ENCODE measurements at regions not wholly inside any gene's neighbourhood (a gene's known extent, or its start where the extent isn't known, plus 50 kb on each side); places are given as distances from the start of the nearest gene placed in this dataset.

DNA sequence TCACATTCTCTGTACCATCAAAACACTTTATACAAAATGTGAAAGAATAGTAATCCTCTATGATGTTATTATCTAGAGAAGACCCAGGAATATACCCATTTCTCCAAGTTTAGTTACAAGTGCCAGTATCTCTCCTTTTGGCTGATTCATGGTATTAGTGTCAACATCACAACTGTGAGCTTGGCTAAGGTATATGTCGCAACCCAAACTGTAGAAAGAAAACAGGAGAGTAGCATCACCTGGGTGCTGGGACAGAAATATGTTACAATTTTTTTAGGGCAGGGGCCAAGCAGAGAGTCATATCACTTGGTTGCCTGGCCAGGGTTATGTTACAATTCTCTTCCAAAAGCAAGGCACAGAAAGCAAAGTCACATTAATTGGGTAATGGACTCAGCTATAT, 127.2 kb upstream of the ZNF91 start:
- Histone ChIP-seq H3K36me3 (ENCODE audit: control insufficient read depth, insufficient read depth, low read length) (no peaks in the 10 kb centered on the region), H3K4me3 (replicated peaks; ENCODE audit: low read depth, low read length) (no peak overlapping the region), H3K27me3 (replicated peaks; ENCODE audit: control insufficient read depth, insufficient read depth, low read length) (no peaks in the 10 kb centered on the region)
- DNase-seq (ENCODE audit: extremely low read depth, insufficient read length), result no peak
- TF ChIP-seq, protein P1, sequence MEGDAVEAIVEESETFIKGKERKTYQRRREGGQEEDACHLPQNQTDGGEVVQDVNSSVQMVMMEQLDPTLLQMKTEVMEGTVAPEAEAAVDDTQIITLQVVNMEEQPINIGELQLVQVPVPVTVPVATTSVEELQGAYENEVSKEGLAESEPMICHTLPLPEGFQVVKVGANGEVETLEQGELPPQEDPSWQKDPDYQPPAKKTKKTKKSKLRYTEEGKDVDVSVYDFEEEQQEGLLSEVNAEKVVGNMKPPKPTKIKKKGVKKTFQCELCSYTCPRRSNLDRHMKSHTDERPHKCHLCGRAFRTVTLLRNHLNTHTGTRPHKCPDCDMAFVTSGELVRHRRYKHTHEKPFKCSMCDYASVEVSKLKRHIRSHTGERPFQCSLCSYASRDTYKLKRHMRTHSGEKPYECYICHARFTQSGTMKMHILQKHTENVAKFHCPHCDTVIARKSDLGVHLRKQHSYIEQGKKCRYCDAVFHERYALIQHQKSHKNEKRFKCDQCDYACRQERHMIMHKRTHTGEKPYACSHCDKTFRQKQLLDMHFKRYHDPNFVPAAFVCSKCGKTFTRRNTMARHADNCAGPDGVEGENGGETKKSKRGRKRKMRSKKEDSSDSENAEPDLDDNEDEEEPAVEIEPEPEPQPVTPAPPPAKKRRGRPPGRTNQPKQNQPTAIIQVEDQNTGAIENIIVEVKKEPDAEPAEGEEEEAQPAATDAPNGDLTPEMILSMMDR (IDR thresholded peaks at IDR 0.05; ENCODE audit: insufficient read depth, low read length, poor library complexity, severe bottlenecking), result no peak

DNA sequence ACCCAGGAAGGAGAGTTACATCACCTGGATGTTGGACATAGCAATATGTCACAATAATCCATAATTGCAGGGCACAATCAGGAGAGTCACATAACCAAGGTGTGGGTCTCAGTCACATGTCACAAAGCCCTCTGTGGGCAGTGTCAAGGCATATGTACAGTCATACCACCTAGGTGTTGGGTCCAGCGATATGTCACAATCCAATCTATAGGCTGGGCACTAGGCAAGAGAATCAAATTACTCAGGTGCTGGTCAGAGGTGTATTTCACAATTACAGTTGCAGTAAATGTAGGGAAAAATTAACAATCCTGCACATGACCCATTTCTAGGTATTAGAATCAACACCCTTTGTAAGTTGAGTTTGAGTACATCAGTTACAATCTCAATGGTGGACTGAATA, 126.2 kb upstream of the ZNF91 start:
- TF ChIP-seq, protein P1 (IDR thresholded peaks at IDR 0.05; ENCODE audit: insufficient read depth, low read length, poor library complexity, severe bottlenecking), result no peak
- no peak for DNase-seq (ENCODE audit: extremely low read depth, insufficient read length)
- Histone ChIP-seq H3K4me3 (replicated peaks; ENCODE audit: low read depth, low read length) (no peak overlapping the region), H3K36me3 (ENCODE audit: control insufficient read depth, insufficient read depth, low read length) (no peaks in the 10 kb centered on the region), H3K27me3 (replicated peaks; ENCODE audit: control insufficient read depth, insufficient read depth, low read length) (no peaks in the 10 kb centered on the region)

DNA sequence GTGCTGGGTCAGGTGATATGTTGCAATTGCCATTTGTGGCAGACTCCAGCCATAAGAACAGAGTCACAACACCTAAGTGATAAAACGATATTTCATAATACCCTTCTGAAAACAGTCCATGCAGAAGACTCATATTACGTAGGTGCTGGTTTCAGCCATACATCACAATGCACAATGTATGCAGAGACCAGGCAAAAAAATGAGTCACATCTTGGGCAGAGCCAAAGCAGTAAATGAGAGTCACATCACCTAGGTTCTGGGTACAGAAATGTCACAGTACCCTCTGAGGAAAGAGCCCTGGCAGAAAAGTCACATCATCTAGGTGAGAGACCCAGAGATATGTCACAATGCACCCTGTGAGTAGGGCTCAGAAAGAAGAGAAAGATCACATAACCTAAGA, 125.2 kb upstream of the ZNF91 start:
- no peak overlapping the region for H3K4me3 ChIP-seq (replicated peaks; ENCODE audit: low read depth, low read length)
- no peak for DNase-seq (ENCODE audit: extremely low read depth, insufficient read length)
- TF ChIP-seq, protein P1 (IDR thresholded peaks at IDR 0.05; ENCODE audit: insufficient read depth, low read length, poor library complexity, severe bottlenecking), result no peak
- H3K27me3 ChIP-seq (replicated peaks; ENCODE audit: control insufficient read depth, insufficient read depth, low read length), result no peaks in the 10 kb centered on the region
- no peaks in the 10 kb centered on the region for H3K36me3 ChIP-seq (ENCODE audit: control insufficient read depth, insufficient read depth, low read length)

- no peak overlapping the region for H3K4me3 ChIP-seq (replicated peaks; ENCODE audit: low read depth, low read length)
- H3K27me3 ChIP-seq (replicated peaks; ENCODE audit: control insufficient read depth, insufficient read depth, low read length), result no peaks in the 10 kb centered on the region
- no peaks in the 10 kb centered on the region for H3K36me3 ChIP-seq (ENCODE audit: control insufficient read depth, insufficient read depth, low read length)
- TF ChIP-seq, protein P1 (IDR thresholded peaks at IDR 0.05; ENCODE audit: insufficient read depth, low read length, poor library complexity, severe bottlenecking), result no peak
- no peak for DNase-seq (ENCODE audit: extremely low read depth, insufficient read length)
These were observed 123.8 kb upstream of the ZNF91 start for GRCh38 chr19:23519031-23519430.

DNA sequence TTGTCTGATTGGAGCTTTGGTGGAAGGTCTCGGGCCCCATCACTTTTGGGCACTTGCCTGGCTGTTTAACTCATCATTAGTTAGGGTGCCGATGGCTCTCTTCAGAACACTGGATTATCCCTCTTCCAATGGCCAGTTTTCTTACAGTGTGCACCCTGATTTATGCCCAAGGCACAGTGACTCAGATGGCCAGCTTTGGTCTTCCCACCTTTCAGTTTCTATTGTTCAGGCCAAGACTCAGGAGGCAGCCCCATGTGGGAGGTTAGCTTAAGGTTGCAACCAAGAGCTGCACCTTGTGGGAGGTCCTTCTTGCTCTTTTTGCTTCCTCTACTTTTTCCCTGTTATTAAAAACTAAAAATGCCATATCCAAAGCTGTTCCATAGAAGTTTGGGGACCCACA, 121.0 kb upstream of the ZNF91 start:
- H3K36me3 ChIP-seq (ENCODE audit: control insufficient read depth, insufficient read depth, low read length), result no peaks in the 10 kb centered on the region
- TF ChIP-seq, protein P1 (IDR thresholded peaks at IDR 0.05; ENCODE audit: insufficient read depth, low read length, poor library complexity, severe bottlenecking), result no peak

DNA sequence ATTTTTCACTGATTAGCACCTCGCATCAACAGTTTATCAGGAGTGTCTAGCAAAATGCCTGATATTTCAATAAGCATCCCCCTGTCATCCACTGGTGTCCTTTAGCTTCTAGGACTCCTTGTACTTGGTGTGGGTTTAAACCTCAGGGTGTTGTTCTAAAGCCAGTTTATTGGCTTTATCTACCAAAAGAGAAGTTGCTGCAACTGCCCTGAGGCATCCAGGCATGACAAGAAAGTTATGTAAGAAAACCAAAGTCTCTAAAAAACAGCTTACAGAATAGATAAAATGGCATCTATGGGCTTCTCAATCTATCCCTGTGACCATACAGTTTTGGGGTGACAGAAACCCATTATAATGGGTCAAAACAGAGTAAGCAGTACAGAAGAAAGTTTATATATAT, 120.3 kb upstream of the ZNF91 start:
- Histone ChIP-seq H3K4me3 (replicated peaks; ENCODE audit: low read depth, low read length) (no peak overlapping the region), H3K27me3 (replicated peaks; ENCODE audit: control insufficient read depth, insufficient read depth, low read length) (no peaks in the 10 kb centered on the region), H3K36me3 (ENCODE audit: control insufficient read depth, insufficient read depth, low read length) (no peaks in the 10 kb centered on the region)
- no peak for DNase-seq (ENCODE audit: extremely low read depth, insufficient read length)
- TF ChIP-seq, protein P1 (IDR thresholded peaks at IDR 0.05; ENCODE audit: insufficient read depth, low read length, poor library complexity, severe bottlenecking), result no peak

More for the DNA sequence above, 121.0 kb upstream of the ZNF91 start:
- no peaks in the 10 kb centered on the region for H3K27me3 ChIP-seq (replicated peaks; ENCODE audit: control insufficient read depth, insufficient read depth, low read length)
- DNase-seq (ENCODE audit: extremely low read depth, insufficient read length), result no peak
- no peak overlapping the region for H3K4me3 ChIP-seq (replicated peaks; ENCODE audit: low read depth, low read length)

Measured in GM06990 (cell line).